HepG2 (cell line): ENCODE measurements at regions not wholly inside any gene's neighbourhood (a gene's known extent, or its start where the extent isn't known, plus 50 kb on each side); places are given as distances from the start of the nearest gene placed in this dataset.

Experiments
- CSRNP2 ChIP-seq: sonication (generic); formaldehyde crosslinking; conservative IDR thresholded peaks from 2 replicates; pipeline ENCODE4 v1.8.0; 2022; ENCODE audit warnings: low read depth, missing genetic modification reagents
- FOXP1 ChIP-seq, 2 experiments: fragments of 450-650 bp in 1 of 2; IDR thresholded peaks; 2 replicates each; pipeline ENCODE4 v1.6.1; 2017 to 2018; ENCODE audit warnings: antibody characterized with exemption in 1 of 2
- HOXA3 ChIP-seq: sonication (generic); formaldehyde crosslinking; IDR thresholded peaks from 2 replicates; pipeline ENCODE4 v1.5.0; 2020; ENCODE audit warnings: missing genetic modification reagents
- KIAA2018 ChIP-seq: sonication (generic); formaldehyde crosslinking; IDR thresholded peaks from 2 replicates; pipeline ENCODE4 v1.5.0; 2020; ENCODE audit warnings: mild to moderate bottlenecking, missing genetic modification reagents, borderline replicate concordance
- LRRFIP1 ChIP-seq: sonication (generic); formaldehyde crosslinking; conservative IDR thresholded peaks from 2 replicates; pipeline ENCODE4 v1.4.0; 2020; ENCODE audit warnings: missing genetic modification reagents
- MIER3 ChIP-seq: IDR thresholded peaks from 2 replicates; pipeline ENCODE4 v1.6.1; 2016; ENCODE audit warnings: missing compliant biosample characterization, borderline replicate concordance
- NR2C2 ChIP-seq: sonication (generic); formaldehyde crosslinking; IDR thresholded peaks from 2 replicates; pipeline ENCODE4 v1.4.0; 2020; ENCODE audit warnings: missing genetic modification reagents, mild to moderate bottlenecking, moderate library complexity, borderline replicate concordance
- RAD51 ChIP-seq: fragments of 450-650 bp; IDR thresholded peaks from 2 replicates; pipeline ENCODE4 v1.6.1; 2016; ENCODE audit warnings: borderline replicate concordance
- SOX5 ChIP-seq: IDR thresholded peaks from 2 replicates; pipeline ENCODE4 v1.6.1; 2016; ENCODE audit warnings: borderline replicate concordance
- SP4 ChIP-seq: sonication (generic); formaldehyde crosslinking; IDR thresholded peaks from 2 replicates; pipeline ENCODE4 v1.8.1; 2023; ENCODE audit warnings: mild to moderate bottlenecking, missing genetic modification reagents
- TBX2 ChIP-seq: sonication (generic); formaldehyde crosslinking; IDR thresholded peaks from 2 replicates; pipeline ENCODE4 v1.5.0; 2020; ENCODE audit warnings: missing genetic modification reagents, mild to moderate bottlenecking, borderline replicate concordance
- ZNF12 ChIP-seq: sonication (generic); formaldehyde crosslinking; IDR thresholded peaks from 2 replicates; pipeline ENCODE4 v1.5.0; 2020; ENCODE audit warnings: missing genetic modification reagents
- ZNF124 ChIP-seq: sonication (generic); formaldehyde crosslinking; IDR thresholded peaks from 2 replicates; pipeline ENCODE4 v1.4.0; 2020; ENCODE audit warnings: missing genetic modification reagents
- ZNF430 ChIP-seq: sonication (generic); formaldehyde crosslinking; IDR thresholded peaks from 2 replicates; pipeline ENCODE4 v1.9.0; 2021; ENCODE audit warnings: mild to moderate bottlenecking, missing genetic modification reagents
- ZNF7 ChIP-seq: IDR thresholded peaks from 2 replicates; pipeline ENCODE4 v1.6.1; 2016; ENCODE audit warnings: missing biosample characterization, missing genetic modification reagents
- ZNF703 ChIP-seq: sonication (generic); formaldehyde crosslinking; IDR thresholded peaks from 2 replicates; pipeline ENCODE4 v1.5.1; 2020; ENCODE audit warnings: missing genetic modification reagents, mild to moderate bottlenecking, moderate library complexity, borderline replicate concordance
- ZZZ3 ChIP-seq: sonication (generic); formaldehyde crosslinking; IDR thresholded peaks from 2 replicates; pipeline ENCODE4 v1.4.0; 2020; ENCODE audit warnings: missing genetic modification reagents, mild to moderate bottlenecking, borderline replicate concordance

- TF ChIP-seq KIAA2018 (CRISPR knock-in tag) (no peak), SOX5 (peak; percentile 59; the same call in 1 of the 2 replicates), ZZZ3 (CRISPR knock-in tag) (no peak), LRRFIP1 (no peak), ZNF430 (CRISPR knock-in tag) (no peak), RAD51 (no peak), MIER3 (peak; percentile 54; the same call in 1 of the 2 replicates), TBX2 (no peak), SP4 (CRISPR knock-in tag) (no peak), NR2C2 (CRISPR knock-in tag) (no peak), HOXA3 (CRISPR knock-in tag) (no peak), CSRNP2 (no peak), FOXP1 (IDR thresholded peaks at IDR 0.05) (no peak), FOXP1 (CRISPR knock-in tag; IDR thresholded peaks at IDR 0.05) (peak; percentile 61; the same call in 1 of the 2 replicates), ZNF7 (CRISPR knock-in tag) (peak; percentile 86), ZNF703 (CRISPR knock-in tag) (no peak), ZNF12 (CRISPR knock-in tag) (peak; percentile 52; the same call in 1 of the 2 replicates), ZNF124 (CRISPR knock-in tag) (peak; percentile 31; the same call in 1 of the 2 replicates)
Measured at GRCh38 chr3:148534089-148534988, 163.4 kb upstream of the AGTR1 start (continued).
